GM12878 (cell line): ENCODE measurements at regions not wholly inside any gene's neighbourhood (a gene's known extent, or its start where the extent isn't known, plus 50 kb on each side); places are given as distances from the start of the nearest gene placed in this dataset.

Experiments used
- ATAC-seq: fragments of 200-7000 bp; cut with Tn5 transposase; 3 replicates; pipeline ENCODE4 v1.9.1; 2020; ENCODE audit warnings: mild to moderate bottlenecking, moderate library complexity
- BruUV-seq: library from RNA; stranded (reverse); fragments of 400-500 nt; replicated peaks from 2 replicates; lab custom pipeline; 2021; lab: Mats Ljungman, UMichigan
- CTCF ChIA-PET: fragments of 300-600 bp; sonication (Branson Sonifier 250); formaldehyde crosslinking; extraction: SDS; loops from one replicate; lab custom pipeline; 2021; ENCODE audit warnings: inconsistent platforms; lab: Yijun Ruan, JAX
- POLR2A ChIA-PET: fragments of 350-600 bp; formaldehyde crosslinking; extraction: SDS; loops from one replicate; lab custom pipeline; 2021; ENCODE audit warnings: inconsistent platforms; lab: Charles Lee
- RAD21 ChIA-PET: fragments of 300-600 bp; sonication (Branson Sonifier 250); formaldehyde crosslinking; loops from one replicate; lab custom pipeline; 2023; ENCODE audit warnings: antibody characterized with exemption; ENCODE audit not compliant: unreplicated experiment; lab: Charles Lee
- SMC1A ChIA-PET: fragments of 300-600 bp; sonication (Branson Sonifier 250); formaldehyde crosslinking; loops from one replicate; lab custom pipeline; 2023; ENCODE audit not compliant: unreplicated experiment, uncharacterized antibody; lab: Charles Lee
- DNase-seq: peaks from one replicate; pipeline ENCODE4 v3.0.0-alpha.2; 2011; ENCODE audit warnings: low read depth, low spot score
- FAIRE-seq: peaks from 3 replicates; lab custom pipeline; 2011; peaks lifted over from hg19 to GRCh38; lab: Jason Lieb, UNC
- H2AFZ ChIP-seq: 2 replicates; pipeline ENCODE4 v1.6.0; 2011; ENCODE audit warnings: low read depth, low read length, control low read depth; ENCODE audit not compliant: control insufficient read depth
- H3K27ac ChIP-seq: 2 replicates; pipeline ENCODE4 v1.5.1; 2011; ENCODE audit warnings: control low read depth; ENCODE audit not compliant: control insufficient read depth, insufficient read depth
- H3K27me3 ChIP-seq, 2 experiments: replicated peaks in 1 of 2; 2 replicates each; pipeline versions ENCODE4 v1.6.0 to v1.6.1; 2011; ENCODE audit warnings: low read length in 1 of 2; ENCODE audit not compliant: control insufficient read depth in 2 of 2, insufficient read depth in 2 of 2
- H3K36me3 ChIP-seq, 2 experiments: 2 replicates each; pipeline ENCODE4 v1.5.1; 2011; ENCODE audit warnings: low read length in 1 of 2; ENCODE audit not compliant: control insufficient read depth in 2 of 2, insufficient read depth in 2 of 2
- H3K4me1 ChIP-seq: 2 replicates; pipeline ENCODE4 v1.6.1; 2011; ENCODE audit warnings: mild to moderate bottlenecking, low read length, moderate library complexity, mixed read lengths; ENCODE audit not compliant: control insufficient read depth, insufficient read depth
- H3K4me2 ChIP-seq: 2 replicates; pipeline ENCODE4 v1.6.0; 2011; ENCODE audit warnings: control low read depth; ENCODE audit not compliant: control insufficient read depth, insufficient read depth
- H3K4me3 ChIP-seq: fragments of 200-600 bp; sonication (generic); 2 replicates; pipeline ENCODE4 v1.5.1; 2016
- H3K79me2 ChIP-seq: 2 replicates; pipeline ENCODE4 v1.6.0; 2011; ENCODE audit warnings: low read length; ENCODE audit not compliant: control insufficient read depth, insufficient read depth
- H3K9ac ChIP-seq: 2 replicates; pipeline ENCODE4 v1.8.0; 2011; ENCODE audit warnings: low read length, control low read depth, mixed read lengths; ENCODE audit not compliant: control insufficient read depth, insufficient read depth
- H3K9me3 ChIP-seq: replicated peaks from 3 replicates; pipeline ENCODE4 v1.5.1; 2011; ENCODE audit warnings: mild to moderate bottlenecking, low read length; ENCODE audit not compliant: control insufficient read depth, insufficient read depth
- H4K20me1 ChIP-seq: 2 replicates; pipeline ENCODE4 v1.6.0; 2011; ENCODE audit not compliant: control insufficient read depth, insufficient read depth
- BHLHE40 ChIP-seq, 2 experiments: fragments of 450-650 bp in 1 of 2; IDR thresholded peaks; 2 replicates each; pipeline ENCODE4 v1.6.1; 2011 to 2017; ENCODE audit warnings: low read depth in 2 of 2, borderline replicate concordance in 1 of 2, improper control_type of control experiment in 1 of 2, low read length in 1 of 2, mild to moderate bottlenecking in 1 of 2
- CBX5 ChIP-seq: sonication (generic); IDR thresholded peaks from 2 replicates; pipeline ENCODE4 v1.6.1; 2016; ENCODE audit warnings: low read depth, moderate library complexity, mild to moderate bottlenecking, inconsistent platforms
- CHD1 ChIP-seq: IDR thresholded peaks from 2 replicates; pipeline ENCODE4 v1.6.1; 2012; ENCODE audit warnings: low read depth, low read length, improper control_type of control experiment
- HCFC1 ChIP-seq: fragments of 150-350 bp; IDR thresholded peaks from 2 replicates; pipeline ENCODE4 v1.6.1; 2014; ENCODE audit warnings: low read length
- IRF4 ChIP-seq: IDR thresholded peaks from 2 replicates; pipeline ENCODE4 v1.6.1; 2011; ENCODE audit warnings: low read depth, low read length
- JUND ChIP-seq: IDR thresholded peaks from 2 replicates; pipeline ENCODE4 v1.6.1; 2012; ENCODE audit warnings: low read depth, mild to moderate bottlenecking, low read length, improper control_type of control experiment, moderate library complexity
- NFYA ChIP-seq: IDR thresholded peaks from 2 replicates; pipeline ENCODE4 v1.6.1; 2011; ENCODE audit warnings: low read depth, mild to moderate bottlenecking, low read length, improper control_type of control experiment, borderline replicate concordance
- NR2F1 ChIP-seq: fragments of 450-650 bp; conservative IDR thresholded peaks from 2 replicates; pipeline ENCODE4 v1.6.1; 2017; ENCODE audit warnings: mild to moderate bottlenecking
- PML ChIP-seq: IDR thresholded peaks from 2 replicates; pipeline ENCODE4 v1.6.1; 2012; ENCODE audit warnings: low read length, inconsistent platforms
- POLR2A ChIP-seq: IDR thresholded peaks from 2 replicates; pipeline ENCODE4 v1.6.1; 2011; ENCODE audit warnings: low read depth, mild to moderate bottlenecking, low read length
- POU2F2 ChIP-seq: IDR thresholded peaks from 3 replicates; pipeline ENCODE4 v1.6.1; 2011; ENCODE audit warnings: low read depth, mild to moderate bottlenecking, low read length, borderline replicate concordance
- RB1 ChIP-seq: fragments of 450-650 bp; formaldehyde crosslinking; IDR thresholded peaks from 2 replicates; pipeline ENCODE4 v1.6.1; 2017; ENCODE audit warnings: mild to moderate bottlenecking, borderline replicate concordance
- RCOR1 ChIP-seq: conservative IDR thresholded peaks from 2 replicates; pipeline ENCODE4 v1.6.1; 2012; ENCODE audit warnings: low read depth, low read length, improper control_type of control experiment
- RFX5 ChIP-seq: IDR thresholded peaks from 2 replicates; pipeline ENCODE4 v1.6.1; 2011; ENCODE audit warnings: low read depth, low read length, improper control_type of control experiment
- RUNX3 ChIP-seq: IDR thresholded peaks from 2 replicates; pipeline ENCODE4 v1.6.1; 2012; ENCODE audit warnings: low read length, inconsistent platforms
- SP1 ChIP-seq: IDR thresholded peaks from one replicate; pipeline ENCODE4 v1.6.1; 2011; ENCODE audit warnings: low read depth, low read length
- SREBF2 ChIP-seq: IDR thresholded peaks from 2 replicates; pipeline ENCODE4 v1.6.1; 2012; ENCODE audit warnings: mild to moderate bottlenecking, low read length
- SUZ12 ChIP-seq: fragments of 200-600 bp; sonication (generic); IDR thresholded peaks from one replicate; pipeline ENCODE4 v1.6.1; 2018; ENCODE audit warnings: antibody characterized with exemption, mild to moderate bottlenecking; ENCODE audit not compliant: unreplicated experiment
- ZNF217 ChIP-seq: fragments of 450-650 bp; IDR thresholded peaks from 2 replicates; pipeline ENCODE4 v1.6.1; 2017; ENCODE audit warnings: antibody characterized with exemption, mild to moderate bottlenecking
- WGBS: methylation state at CpG from one replicate; pipeline ENCODE4 v1.1.6; 2016; ENCODE audit warnings: low lambda C conversion rate; ENCODE audit not compliant: insufficient replicate concordance, insufficient coverage; ENCODE audit errors: missing lambda C conversion rate; 5-methylcytosine and 5-hydroxymethylcytosine counted together
- in situ Hi-C: fragments of 300-500 bp; cut with MboI; formaldehyde crosslinking; loops from 9 replicates; pipeline ENCODE4 v1.14.3; 2018; ENCODE audit warnings: mixed read lengths
- intact Hi-C: fragments of 100-400 bp; cut with micrococcal nuclease; formaldehyde crosslinking; loops from one replicate; pipeline ENCODE4 v1.14.2; 2022; ENCODE audit not compliant: unreplicated experiment
- TF ChIP-seq, protein P1 (sequence below): fragments of 150-350 bp; IDR thresholded peaks from 2 replicates; pipeline ENCODE4 v1.6.1; 2014; ENCODE audit warnings: mild to moderate bottlenecking, low read depth, low read length
- TF ChIP-seq, protein P2 (sequence below), 3 experiments: IDR thresholded peaks in 2 of 3; conservative IDR thresholded peaks in 1 of 3; 2 replicates each; pipeline ENCODE4 v1.5.1; 2011; ENCODE audit warnings: low read depth in 3 of 3, low read length in 3 of 3, mild to moderate bottlenecking in 3 of 3, control low read depth in 2 of 3, moderate library complexity in 2 of 3, inconsistent platforms in 1 of 3, mixed read lengths in 1 of 3; ENCODE audit not compliant: control insufficient read depth in 2 of 3, insufficient read depth in 1 of 3; ENCODE audit errors: extremely low read depth in 1 of 3

- Histone ChIP-seq H2AFZ (no peak overlapping the region), H3K79me2 (no peaks in the 10 kb centered on the region), H3K27me3 (no peaks in the 10 kb centered on the region), H3K9ac (no peak overlapping the region), H3K9me3 (no peaks in the 10 kb centered on the region), H3K36me3 (no peaks in the 10 kb centered on the region), H3K4me1 (no peaks in the 10 kb centered on the region), H3K27ac (no peak overlapping the region), H3K4me3 (no peak overlapping the region), H4K20me1 (no peaks in the 10 kb centered on the region), H3K4me2 (no peak overlapping the region)
- ATAC-seq, result peak; percentile 97
- ChIA-PET RAD21 (interaction anchor here (0.9 to 3.3 kb wide), 7 partner anchors 11 to 785 kb away, joined by 3 to 21 read pairs (median 6); no protein-coding TSS in a partner anchor), POLR2A (interaction anchor here (0.6 kb wide), 1 partner anchor 75 kb away, joined by 3 read pairs; no protein-coding TSS in a partner anchor), CTCF (interaction anchor here (0.6 to 4.5 kb wide), 24 partner anchors 11 to 1170 kb away, joined by 3 to 40 read pairs (median 3); partner anchors contain the start of gene PTGER4), SMC1A (interaction anchor here (0.7 to 2.2 kb wide), 17 partner anchors 8 to 930 kb away, joined by 3 to 41 read pairs (median 3); no protein-coding TSS in a partner anchor)
- peak; percentile 7 for DNase-seq
- in situ Hi-C loops, result loop anchor here (10.0 kb wide), 1 partner anchor 364 kb away; no protein-coding TSS in a partner anchor
- 46% methylated on average over 2 of the region's 2 CpGs for WGBS
- no TSS peak for BruUV-seq
- intact Hi-C loops, result loop anchor here (1.0 to 10.0 kb wide), 5 partner anchors 234 to 928 kb away; no protein-coding TSS in a partner anchor
- FAIRE-seq, result peak; percentile 84
- TF ChIP-seq, protein P1, sequence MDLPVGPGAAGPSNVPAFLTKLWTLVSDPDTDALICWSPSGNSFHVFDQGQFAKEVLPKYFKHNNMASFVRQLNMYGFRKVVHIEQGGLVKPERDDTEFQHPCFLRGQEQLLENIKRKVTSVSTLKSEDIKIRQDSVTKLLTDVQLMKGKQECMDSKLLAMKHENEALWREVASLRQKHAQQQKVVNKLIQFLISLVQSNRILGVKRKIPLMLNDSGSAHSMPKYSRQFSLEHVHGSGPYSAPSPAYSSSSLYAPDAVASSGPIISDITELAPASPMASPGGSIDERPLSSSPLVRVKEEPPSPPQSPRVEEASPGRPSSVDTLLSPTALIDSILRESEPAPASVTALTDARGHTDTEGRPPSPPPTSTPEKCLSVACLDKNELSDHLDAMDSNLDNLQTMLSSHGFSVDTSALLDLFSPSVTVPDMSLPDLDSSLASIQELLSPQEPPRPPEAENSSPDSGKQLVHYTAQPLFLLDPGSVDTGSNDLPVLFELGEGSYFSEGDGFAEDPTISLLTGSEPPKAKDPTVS, result no peak
- TF ChIP-seq POU2F2 (no peak), RCOR1 (no peak), HCFC1 (no peak), NR2F1 (no peak), BHLHE40 (IDR thresholded peaks at IDR 0.05; ENCODE audit: borderline replicate concordance in 1 of 2, low read depth in 2 of 2, low read length in 1 of 2) (no peak), PML (no peak), RB1 (no peak), NFYA (no peak), CHD1 (no peak), RUNX3 (peak; percentile 8; the same call in 1 of the 2 replicates), POLR2A (no peak), CBX5 (no peak), JUND (no peak), SREBF2 (no peak), IRF4 (no peak), SUZ12 (no peak), ZNF217 (no peak), RFX5 (peak; percentile 86), SP1 (no peak)
- TF ChIP-seq, protein P2, sequence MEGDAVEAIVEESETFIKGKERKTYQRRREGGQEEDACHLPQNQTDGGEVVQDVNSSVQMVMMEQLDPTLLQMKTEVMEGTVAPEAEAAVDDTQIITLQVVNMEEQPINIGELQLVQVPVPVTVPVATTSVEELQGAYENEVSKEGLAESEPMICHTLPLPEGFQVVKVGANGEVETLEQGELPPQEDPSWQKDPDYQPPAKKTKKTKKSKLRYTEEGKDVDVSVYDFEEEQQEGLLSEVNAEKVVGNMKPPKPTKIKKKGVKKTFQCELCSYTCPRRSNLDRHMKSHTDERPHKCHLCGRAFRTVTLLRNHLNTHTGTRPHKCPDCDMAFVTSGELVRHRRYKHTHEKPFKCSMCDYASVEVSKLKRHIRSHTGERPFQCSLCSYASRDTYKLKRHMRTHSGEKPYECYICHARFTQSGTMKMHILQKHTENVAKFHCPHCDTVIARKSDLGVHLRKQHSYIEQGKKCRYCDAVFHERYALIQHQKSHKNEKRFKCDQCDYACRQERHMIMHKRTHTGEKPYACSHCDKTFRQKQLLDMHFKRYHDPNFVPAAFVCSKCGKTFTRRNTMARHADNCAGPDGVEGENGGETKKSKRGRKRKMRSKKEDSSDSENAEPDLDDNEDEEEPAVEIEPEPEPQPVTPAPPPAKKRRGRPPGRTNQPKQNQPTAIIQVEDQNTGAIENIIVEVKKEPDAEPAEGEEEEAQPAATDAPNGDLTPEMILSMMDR (IDR thresholded peaks at IDR 0.05 in 2 of 3, conservative IDR thresholded peaks at IDR 0.05 in 1 of 3; ENCODE audit: control insufficient read depth in 2 of 3, extremely low read depth in 1 of 3, insufficient read depth in 1 of 3, low read depth in 3 of 3, low read length in 3 of 3), result peak; percentile 55 to 69 (median 59)
Observed at GRCh38 chr5:39948867-39949468, 524.2 kb upstream of the DAB2 start.
